ENCODE measurements at regions not wholly inside any gene's neighbourhood (a gene's known extent, or its start where the extent isn't known, plus 50 kb on each side); places are given as distances from the start of the nearest gene placed in this dataset.

- no peak for DNase-seq
These were observed 83.6 kb upstream of the CACUL1 start for GRCh38 chr10:118838364-118838763.

GRCh38 chr10:118839348-118839747 lies 84.6 kb upstream of the CACUL1 start:
- no peak for DNase-seq

- DNase-seq = peak; percentile 50
These were observed 85.5 kb upstream of the CACUL1 start for GRCh38 chr10:118840071-118840775.

GRCh38 chr10:118840776-118841468 lies 86.2 kb upstream of the CACUL1 start:
- DNase-seq = no peak

- no peak for DNase-seq
These were observed 87.3 kb upstream of the CACUL1 start for GRCh38 chr10:118841881-118842605.

- DNase-seq = no peak
These were observed 88.3 kb upstream of the CACUL1 start for GRCh38 chr10:118842843-118843624.

GRCh38 chr10:118843647-118844265 lies 89.0 kb upstream of the CACUL1 start:
- no peak for DNase-seq

- DNase-seq = no peak
These were observed 90.2 kb upstream of the CACUL1 start for GRCh38 chr10:118844731-118845521.

- DNase-seq = no peak
These were observed 91.0 kb upstream of the CACUL1 start for GRCh38 chr10:118845776-118846175.

GRCh38 chr10:118850418-118851061 lies 95.8 kb upstream of the CACUL1 start:
- DNase-seq = peak; percentile 75

- no peak for DNase-seq
These were observed 96.6 kb upstream of the CACUL1 start for GRCh38 chr10:118851062-118852035.

- no peak for DNase-seq
These were observed 99.1 kb upstream of the CACUL1 start for GRCh38 chr10:118853916-118854315.

GRCh38 chr10:118856106-118856505 lies 101.3 kb upstream of the CACUL1 start:
- DNase-seq = no peak

- no peak for DNase-seq
These were observed 111.4 kb upstream of the CACUL1 start for GRCh38 chr10:118865998-118866693.

- no peak for DNase-seq
These were observed 113.0 kb upstream of the CACUL1 start for GRCh38 chr10:118867768-118868167.

GRCh38 chr10:118868589-118868988 lies 113.8 kb upstream of the CACUL1 start:
- no peak for DNase-seq

- DNase-seq = no peak
These were observed 115.9 kb upstream of the CACUL1 start for GRCh38 chr10:118870467-118871243.

- DNase-seq = no peak
These were observed 116.6 kb upstream of the CACUL1 start for GRCh38 chr10:118871244-118871865.
